K562 (cell line): ENCODE measurements at regions not wholly inside any gene's neighbourhood (a gene's known extent, or its start where the extent isn't known, plus 50 kb on each side); places are given as distances from the start of the nearest gene placed in this dataset.

Source experiments
- ATAC-seq: fragments of 200-7000 bp; cut with Tn5 transposase; 3 replicates; pipeline ENCODE4 v1.9.1; 2020; ENCODE audit warnings: moderate library complexity
- BruUV-seq: library from RNA; stranded (reverse); fragments of 400-500 nt; replicated peaks from 2 replicates; lab custom pipeline; 2021; lab: Mats Ljungman, UMichigan
- CTCF ChIA-PET: fragments of 300-600 bp; formaldehyde crosslinking; extraction: SDS; loops from one replicate; lab custom pipeline; 2021; ENCODE audit warnings: low intra/inter-chr PET ratio; lab: Yijun Ruan, JAX
- POLR2A ChIA-PET: fragments of 300-600, 350-650 bp; sonication (Branson Sonifier 250); formaldehyde crosslinking; extraction: SDS; loops from one replicate; lab custom pipeline; 2021; ENCODE audit warnings: antibody characterized with exemption, inconsistent platforms; lab: Yijun Ruan, JAX
- DNase-seq, 4 experiments: peaks; one replicate each; pipeline versions ENCODE4 v3.0.0 to v3.0.0-alpha.2; 2011 to 2018; ENCODE audit warnings: low spot score in 3 of 4, mixed read lengths in 3 of 4; ENCODE audit errors: extremely low read depth in 1 of 4
- FAIRE-seq: peaks from 2 replicates; lab custom pipeline; 2011; peaks lifted over from hg19 to GRCh38; lab: Jason Lieb, UNC
- H2AFZ ChIP-seq: 2 replicates; pipeline ENCODE4 v1.6.0; 2011; ENCODE audit warnings: low read depth, low read length, control low read depth, inconsistent platforms
- H3K27ac ChIP-seq: fragments of 200-600 bp; 3 replicates; pipeline ENCODE4 v1.8.0; 2011; ENCODE audit warnings: low read depth, mild to moderate bottlenecking, control low read depth, inconsistent platforms, low read length, moderate library complexity, mixed read lengths; ENCODE audit errors: extremely low read depth
- H3K27me3 ChIP-seq, 2 experiments: fragments of 300-600 bp in 1 of 2; 2 replicates in 1 of 2; 3 replicates in 1 of 2; pipeline versions ENCODE4 v1.6.0 to v1.8.0; 2011; ENCODE audit warnings: inconsistent platforms in 2 of 2, low read length in 2 of 2, mild to moderate bottlenecking in 1 of 2, mixed read lengths in 1 of 2, moderate library complexity in 1 of 2; ENCODE audit not compliant: control insufficient read depth in 2 of 2, insufficient read depth in 2 of 2
- H3K36me3 ChIP-seq: fragments of 300-600 bp; 3 replicates; pipeline ENCODE4 v1.8.0; 2011; ENCODE audit warnings: mild to moderate bottlenecking, low read length, inconsistent platforms; ENCODE audit not compliant: control insufficient read depth, insufficient read depth
- H3K4me1 ChIP-seq, 2 experiments: fragments of 200-600 bp in 1 of 2; replicated peaks in 1 of 2; 2 replicates in 1 of 2; 3 replicates in 1 of 2; pipeline versions ENCODE4 v1.5.1 to v1.8.0; 2011; ENCODE audit warnings: inconsistent platforms in 2 of 2, low read length in 2 of 2, mild to moderate bottlenecking in 1 of 2, mixed read lengths in 1 of 2, moderate library complexity in 1 of 2; ENCODE audit not compliant: control insufficient read depth in 2 of 2, insufficient read depth in 2 of 2
- H3K4me2 ChIP-seq: 2 replicates; pipeline ENCODE4 v1.6.1; 2011; ENCODE audit warnings: low read length, control low read depth, inconsistent platforms, mixed read lengths; ENCODE audit not compliant: insufficient read depth
- H3K4me3 ChIP-seq: fragments of 200-600 bp; sonication (generic), shearing (Covaris generic); 2 replicates; pipeline ENCODE4 v1.5.1; 2016; ENCODE audit warnings: control low read depth, inconsistent platforms
- H3K79me2 ChIP-seq: fragments of 200-600 bp; 3 replicates; pipeline ENCODE4 v1.8.0; 2011; ENCODE audit warnings: low read length, inconsistent platforms; ENCODE audit not compliant: control insufficient read depth, insufficient read depth
- H3K9ac ChIP-seq, 2 experiments: 2 replicates each; pipeline versions ENCODE4 v1.6.0 to v1.6.1; 2011; ENCODE audit warnings: low read depth in 2 of 2, low read length in 2 of 2, control low read depth in 1 of 2, inconsistent platforms in 1 of 2, mild to moderate bottlenecking in 1 of 2, mixed read lengths in 1 of 2; ENCODE audit not compliant: insufficient read depth in 1 of 2
- H3K9me1 ChIP-seq: one replicate; pipeline ENCODE4 v1.6.0; 2011; ENCODE audit warnings: inconsistent platforms, mild to moderate bottlenecking, low read length, moderate library complexity; ENCODE audit not compliant: control insufficient read depth, insufficient read depth
- H3K9me3 ChIP-seq: replicated peaks from 2 replicates; pipeline ENCODE4 v1.5.1; 2011; ENCODE audit warnings: low read depth, low read length, inconsistent platforms; ENCODE audit not compliant: control insufficient read depth, insufficient read depth
- H4K20me1 ChIP-seq: replicated peaks from 2 replicates; pipeline ENCODE4 v1.6.1; 2011; ENCODE audit warnings: low read length, inconsistent platforms, mixed read lengths; ENCODE audit not compliant: control insufficient read depth, insufficient read depth
- CEBPZ ChIP-seq: fragments of 150-350 bp; IDR thresholded peaks from 2 replicates; pipeline ENCODE4 v1.6.1; 2014; ENCODE audit warnings: low read depth, mild to moderate bottlenecking, low read length, borderline replicate concordance
- DEAF1 ChIP-seq: fragments of 450-650 bp; formaldehyde crosslinking; IDR thresholded peaks from 2 replicates; pipeline ENCODE4 v1.4.0; 2020; ENCODE audit warnings: mild to moderate bottlenecking, moderate library complexity
- POLR2AphosphoS5 ChIP-seq: IDR thresholded peaks from 2 replicates; pipeline ENCODE4 v1.6.1; 2011; ENCODE audit warnings: mild to moderate bottlenecking, low read depth, low read length, moderate library complexity; ENCODE audit not compliant: control insufficient read depth, insufficient read depth
- POU5F1 ChIP-seq: fragments of 150-350 bp; IDR thresholded peaks from 2 replicates; pipeline ENCODE4 v1.6.1; 2014; ENCODE audit warnings: borderline replicate concordance, low read length, low read depth, mild to moderate bottlenecking; ENCODE audit not compliant: partially characterized antibody
- RAD51 ChIP-seq: fragments of 450-650 bp; IDR thresholded peaks from 2 replicates; pipeline ENCODE4 v1.7.1; 2016; ENCODE audit warnings: low read depth, mild to moderate bottlenecking, borderline replicate concordance
- TEAD1 ChIP-seq, 2 experiments: fragments of 450-650 bp in 1 of 2; sonication (generic) in 1 of 2; formaldehyde crosslinking; IDR thresholded peaks; 2 replicates each; pipeline versions ENCODE4 v1.4.0 to v1.8.0; 2020 to 2022; ENCODE audit warnings: mild to moderate bottlenecking in 2 of 2, missing genetic modification reagents in 1 of 2
- ZKSCAN3 ChIP-seq: fragments of 250-450 bp; sonication (Bioruptor Pico); IDR thresholded peaks from 2 replicates; pipeline ENCODE4 v1.4.0; 2020
- WGBS: fragments of 100-300 bp; shearing (Covaris generic); methylation state at CpG from one replicate; pipeline ENCODE4 v1.1.6; 2016; ENCODE audit warnings: low coverage, mixed read lengths; ENCODE audit not compliant: insufficient coverage; ENCODE audit errors: missing lambda C conversion rate; 5-methylcytosine and 5-hydroxymethylcytosine counted together
- in situ Hi-C: fragments of 300-500 bp; cut with MboI; formaldehyde crosslinking; loops from 4 replicates; pipeline ENCODE4 v1.15.0; 2018; ENCODE audit warnings: inconsistent platforms, mixed read lengths
- intact Hi-C: fragments of 100-400 bp; cut with micrococcal nuclease; formaldehyde crosslinking; loops from 2 replicates; pipeline ENCODE4 v1.14.2; 2022
- TF ChIP-seq, protein P1 (sequence below): fragments of 250-450 bp; sonication (Bioruptor Pico); IDR thresholded peaks from 2 replicates; pipeline ENCODE4 v1.5.0; 2020; ENCODE audit warnings: mild to moderate bottlenecking
- TF ChIP-seq, protein P2 (sequence below), 2 experiments: fragments of 450-650 bp; IDR thresholded peaks; 2 replicates each; pipeline ENCODE4 v1.6.1; 2018; ENCODE audit warnings: mild to moderate bottlenecking in 2 of 2, low read depth in 1 of 2; ENCODE audit not compliant: partially characterized antibody in 2 of 2

DNA sequence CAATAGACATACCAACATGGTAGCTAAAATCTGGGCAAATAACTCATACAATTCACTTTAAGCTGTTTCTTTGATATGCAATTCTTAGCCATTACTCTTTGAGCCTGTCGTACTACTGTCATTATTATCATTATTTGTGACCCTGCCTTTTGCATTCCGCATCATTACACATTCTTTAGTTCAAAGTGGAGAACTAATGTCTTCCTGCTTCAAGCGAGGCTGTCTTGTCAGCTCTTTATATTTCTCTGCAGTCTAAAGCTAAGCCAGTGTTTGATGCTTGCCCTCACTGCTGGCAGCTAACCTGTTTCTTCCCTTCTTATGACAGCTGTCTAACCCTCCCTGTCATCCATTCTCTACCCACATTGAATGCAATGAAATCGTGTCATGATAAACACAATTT, 186.8 kb downstream of the FAT4 start:
- no peak overlapping the region for H3K27ac ChIP-seq
- no peak for ATAC-seq
- FAIRE-seq = no peak
- TF ChIP-seq, protein P1, sequence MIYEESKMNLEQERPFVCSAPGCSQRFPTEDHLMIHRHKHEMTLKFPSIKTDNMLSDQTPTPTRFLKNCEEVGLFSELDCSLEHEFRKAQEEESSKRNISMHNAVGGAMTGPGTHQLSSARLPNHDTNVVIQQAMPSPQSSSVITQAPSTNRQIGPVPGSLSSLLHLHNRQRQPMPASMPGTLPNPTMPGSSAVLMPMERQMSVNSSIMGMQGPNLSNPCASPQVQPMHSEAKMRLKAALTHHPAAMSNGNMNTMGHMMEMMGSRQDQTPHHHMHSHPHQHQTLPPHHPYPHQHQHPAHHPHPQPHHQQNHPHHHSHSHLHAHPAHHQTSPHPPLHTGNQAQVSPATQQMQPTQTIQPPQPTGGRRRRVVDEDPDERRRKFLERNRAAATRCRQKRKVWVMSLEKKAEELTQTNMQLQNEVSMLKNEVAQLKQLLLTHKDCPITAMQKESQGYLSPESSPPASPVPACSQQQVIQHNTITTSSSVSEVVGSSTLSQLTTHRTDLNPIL (CRISPR knock-in tag) = no peak
- no peak for TF ChIP-seq DEAF1 (CRISPR knock-in tag)
- no peak for TF ChIP-seq ZKSCAN3 (CRISPR knock-in tag)
- no peak for TF ChIP-seq RAD51
- TF ChIP-seq, protein P2, sequence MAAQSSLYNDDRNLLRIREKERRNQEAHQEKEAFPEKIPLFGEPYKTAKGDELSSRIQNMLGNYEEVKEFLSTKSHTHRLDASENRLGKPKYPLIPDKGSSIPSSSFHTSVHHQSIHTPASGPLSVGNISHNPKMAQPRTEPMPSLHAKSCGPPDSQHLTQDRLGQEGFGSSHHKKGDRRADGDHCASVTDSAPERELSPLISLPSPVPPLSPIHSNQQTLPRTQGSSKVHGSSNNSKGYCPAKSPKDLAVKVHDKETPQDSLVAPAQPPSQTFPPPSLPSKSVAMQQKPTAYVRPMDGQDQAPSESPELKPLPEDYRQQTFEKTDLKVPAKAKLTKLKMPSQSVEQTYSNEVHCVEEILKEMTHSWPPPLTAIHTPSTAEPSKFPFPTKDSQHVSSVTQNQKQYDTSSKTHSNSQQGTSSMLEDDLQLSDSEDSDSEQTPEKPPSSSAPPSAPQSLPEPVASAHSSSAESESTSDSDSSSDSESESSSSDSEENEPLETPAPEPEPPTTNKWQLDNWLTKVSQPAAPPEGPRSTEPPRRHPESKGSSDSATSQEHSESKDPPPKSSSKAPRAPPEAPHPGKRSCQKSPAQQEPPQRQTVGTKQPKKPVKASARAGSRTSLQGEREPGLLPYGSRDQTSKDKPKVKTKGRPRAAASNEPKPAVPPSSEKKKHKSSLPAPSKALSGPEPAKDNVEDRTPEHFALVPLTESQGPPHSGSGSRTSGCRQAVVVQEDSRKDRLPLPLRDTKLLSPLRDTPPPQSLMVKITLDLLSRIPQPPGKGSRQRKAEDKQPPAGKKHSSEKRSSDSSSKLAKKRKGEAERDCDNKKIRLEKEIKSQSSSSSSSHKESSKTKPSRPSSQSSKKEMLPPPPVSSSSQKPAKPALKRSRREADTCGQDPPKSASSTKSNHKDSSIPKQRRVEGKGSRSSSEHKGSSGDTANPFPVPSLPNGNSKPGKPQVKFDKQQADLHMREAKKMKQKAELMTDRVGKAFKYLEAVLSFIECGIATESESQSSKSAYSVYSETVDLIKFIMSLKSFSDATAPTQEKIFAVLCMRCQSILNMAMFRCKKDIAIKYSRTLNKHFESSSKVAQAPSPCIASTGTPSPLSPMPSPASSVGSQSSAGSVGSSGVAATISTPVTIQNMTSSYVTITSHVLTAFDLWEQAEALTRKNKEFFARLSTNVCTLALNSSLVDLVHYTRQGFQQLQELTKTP (IDR thresholded peaks at IDR 0.05; ENCODE audit: low read depth in 1 of 2, partially characterized antibody in 2 of 2) = no peak
- no peak for TF ChIP-seq TEAD1 (CRISPR knock-in tag; IDR thresholded peaks at IDR 0.05)
- no peak for TF ChIP-seq POU5F1
- no peak for TF ChIP-seq POLR2AphosphoS5
- no peak for TF ChIP-seq CEBPZ
- no peak overlapping the region for H3K4me3 ChIP-seq
- H3K36me3 ChIP-seq = no peaks in the 10 kb centered on the region
- ChIA-PET POLR2A (no interaction called here), CTCF (no interaction called here)
- H3K79me2 ChIP-seq = no peaks in the 10 kb centered on the region
- H3K27me3 ChIP-seq = no peaks in the 10 kb centered on the region
- intact Hi-C loops = no loop called here
- DNase-seq = no peak
- no peak overlapping the region for H3K9ac ChIP-seq
- 2% methylated on average over 4 of the region's 4 CpGs for WGBS
- no TSS peak for BruUV-seq
- H3K4me2 ChIP-seq = no peak overlapping the region
- no peaks in the 10 kb centered on the region for H3K9me1 ChIP-seq
- H3K9me3 ChIP-seq = no peaks in the 10 kb centered on the region
- H3K4me1 ChIP-seq = no peaks in the 10 kb centered on the region
- no peak overlapping the region for H2AFZ ChIP-seq
- H4K20me1 ChIP-seq = no peaks in the 10 kb centered on the region
- in situ Hi-C loops = no loop called here
